ENCODE measurements at regions not wholly inside any gene's neighbourhood (a gene's known extent, or its start where the extent isn't known, plus 50 kb on each side); places are given as distances from the start of the nearest gene placed in this dataset.
A peak's percentile ranks its signal among the peaks of the same experiment; 100 is the strongest.

- DNase-seq = no peak
Measured at GRCh38 chr11:134483291-134483690, 71.2 kb upstream of the B3GAT1 start.

- DNase-seq = no peak
Measured at GRCh38 chr11:134482865-134483264, 70.8 kb upstream of the B3GAT1 start.

- no peak for DNase-seq
Measured at GRCh38 chr11:134481933-134482527, 70.0 kb upstream of the B3GAT1 start.

GRCh38 chr11:134481135-134481534 is 69.1 kb upstream of the B3GAT1 start:
- DNase-seq = no peak

GRCh38 chr11:134480136-134480712 is 68.2 kb upstream of the B3GAT1 start:
- no peak for DNase-seq

GRCh38 chr11:134479206-134480135 is 67.4 kb upstream of the B3GAT1 start:
- no peak for DNase-seq

- DNase-seq = no peak
Measured at GRCh38 chr11:134478611-134479010, 66.6 kb upstream of the B3GAT1 start.

GRCh38 chr11:134478176-134478575 is 66.1 kb upstream of the B3GAT1 start:
- DNase-seq = no peak

GRCh38 chr11:134477486-134477885 is 65.4 kb upstream of the B3GAT1 start:
- no peak for DNase-seq

- DNase-seq = no peak
Measured at GRCh38 chr11:134476435-134477021, 64.5 kb upstream of the B3GAT1 start.

- no peak for DNase-seq
Measured at GRCh38 chr11:134475951-134476350, 63.9 kb upstream of the B3GAT1 start.

- DNase-seq = peak; percentile 45
Measured at GRCh38 chr11:134474942-134475341, 62.9 kb upstream of the B3GAT1 start.

GRCh38 chr11:134474070-134474860 is 62.2 kb upstream of the B3GAT1 start:
- no peak for DNase-seq

- no peak for DNase-seq
Measured at GRCh38 chr11:134471716-134472455, 59.8 kb upstream of the B3GAT1 start.

- no peak for DNase-seq
Measured at GRCh38 chr11:134471087-134471715, 59.2 kb upstream of the B3GAT1 start.

GRCh38 chr11:134470238-134470637 is 58.2 kb upstream of the B3GAT1 start:
- no peak for DNase-seq

- no peak for DNase-seq
Measured at GRCh38 chr11:134469627-134470026, 57.6 kb upstream of the B3GAT1 start.

GRCh38 chr11:134468796-134469195 is 56.8 kb upstream of the B3GAT1 start:
- DNase-seq = no peak

- no peak for DNase-seq
Measured at GRCh38 chr11:134468081-134468668, 56.1 kb upstream of the B3GAT1 start.

- DNase-seq = no peak
Measured at GRCh38 chr11:134466610-134467567, 54.8 kb upstream of the B3GAT1 start.
